ENCODE measurements at regions not wholly inside any gene's neighbourhood (a gene's known extent, or its start where the extent isn't known, plus 50 kb on each side); places are given as distances from the start of the nearest gene placed in this dataset.

DNA sequence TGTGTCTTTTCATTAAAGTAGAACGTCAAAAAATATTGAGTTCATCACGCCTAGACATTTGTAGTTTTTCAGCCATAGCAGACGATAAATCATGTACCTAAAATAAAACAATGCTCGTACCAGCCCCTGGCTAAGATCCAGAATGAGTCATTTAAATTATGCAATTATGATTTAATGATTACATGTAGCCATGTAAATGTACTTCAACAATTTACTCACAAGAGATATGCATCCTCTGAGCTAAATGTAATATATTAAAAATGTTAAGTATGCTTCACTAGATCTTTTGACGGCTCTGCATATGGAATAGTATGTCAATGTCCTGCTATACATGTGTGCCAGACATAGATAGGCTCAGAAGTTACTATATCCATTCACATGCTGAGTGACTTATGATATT lies 1077.8 kb downstream of the ARAP2 start:
- H3K27ac ChIP-seq (replicated peaks in 1 of 4) = no peak overlapping the region
- H3K9me3 ChIP-seq = no peaks in the 10 kb centered on the region
- intact Hi-C loops (cut with DNase I) = no loop called here
- TF ChIP-seq EP300 (IDR thresholded peaks at IDR 0.05) (no peak), POLR2A (IDR thresholded peaks at IDR 0.05; ENCODE audit: low read depth) (no peak), POLR2AphosphoS5 (IDR thresholded peaks at IDR 0.05) (no peak)
- TF ChIP-seq, protein P1, sequence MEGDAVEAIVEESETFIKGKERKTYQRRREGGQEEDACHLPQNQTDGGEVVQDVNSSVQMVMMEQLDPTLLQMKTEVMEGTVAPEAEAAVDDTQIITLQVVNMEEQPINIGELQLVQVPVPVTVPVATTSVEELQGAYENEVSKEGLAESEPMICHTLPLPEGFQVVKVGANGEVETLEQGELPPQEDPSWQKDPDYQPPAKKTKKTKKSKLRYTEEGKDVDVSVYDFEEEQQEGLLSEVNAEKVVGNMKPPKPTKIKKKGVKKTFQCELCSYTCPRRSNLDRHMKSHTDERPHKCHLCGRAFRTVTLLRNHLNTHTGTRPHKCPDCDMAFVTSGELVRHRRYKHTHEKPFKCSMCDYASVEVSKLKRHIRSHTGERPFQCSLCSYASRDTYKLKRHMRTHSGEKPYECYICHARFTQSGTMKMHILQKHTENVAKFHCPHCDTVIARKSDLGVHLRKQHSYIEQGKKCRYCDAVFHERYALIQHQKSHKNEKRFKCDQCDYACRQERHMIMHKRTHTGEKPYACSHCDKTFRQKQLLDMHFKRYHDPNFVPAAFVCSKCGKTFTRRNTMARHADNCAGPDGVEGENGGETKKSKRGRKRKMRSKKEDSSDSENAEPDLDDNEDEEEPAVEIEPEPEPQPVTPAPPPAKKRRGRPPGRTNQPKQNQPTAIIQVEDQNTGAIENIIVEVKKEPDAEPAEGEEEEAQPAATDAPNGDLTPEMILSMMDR (IDR thresholded peaks at IDR 0.05) = no peak
- 77% methylated on average over 5 of the region's 5 CpGs for WGBS
- no peaks in the 10 kb centered on the region for H3K36me3 ChIP-seq
- no peaks in the 10 kb centered on the region for H3K4me1 ChIP-seq
- H3K27me3 ChIP-seq = no peaks in the 10 kb centered on the region
- no peak overlapping the region for H3K4me3 ChIP-seq
- no peak for DNase-seq (ENCODE audit: extremely low spot score)

DNA sequence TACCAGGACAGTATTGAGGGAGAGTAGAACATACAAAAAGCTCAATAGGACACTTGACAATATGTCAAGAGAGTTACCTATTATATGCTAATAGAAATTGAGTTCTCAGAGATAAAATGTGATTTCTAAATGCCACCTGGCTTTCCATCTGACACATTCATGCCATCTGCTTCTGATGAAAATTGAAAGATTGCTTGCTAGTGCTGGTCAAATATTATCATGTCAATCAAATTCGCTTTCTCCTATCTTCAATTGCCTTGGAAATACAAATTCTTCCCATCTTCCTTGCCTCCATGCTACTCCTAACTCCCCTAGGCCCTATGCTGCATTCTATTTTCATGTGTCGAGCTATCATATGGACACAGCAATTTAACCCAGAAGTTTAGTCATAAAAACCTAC lies 1076.9 kb downstream of the ARAP2 start:
- no peak overlapping the region for H3K27ac ChIP-seq (replicated peaks in 1 of 4)
- no peaks in the 10 kb centered on the region for H3K4me1 ChIP-seq
- H3K4me3 ChIP-seq = no peak overlapping the region
- no peaks in the 10 kb centered on the region for H3K36me3 ChIP-seq
- DNase-seq (ENCODE audit: extremely low spot score) = no peak
- no peaks in the 10 kb centered on the region for H3K27me3 ChIP-seq
- 66% methylated on average over 2 of the region's 2 CpGs for WGBS
- H3K9me3 ChIP-seq = no peaks in the 10 kb centered on the region
- no peak for TF ChIP-seq POLR2AphosphoS5 (IDR thresholded peaks at IDR 0.05)
- no peak for TF ChIP-seq POLR2A (IDR thresholded peaks at IDR 0.05; ENCODE audit: low read depth)
- TF ChIP-seq, protein P1 (IDR thresholded peaks at IDR 0.05) = no peak
- TF ChIP-seq EP300 (IDR thresholded peaks at IDR 0.05) = no peak
- intact Hi-C loops (cut with DNase I) = no loop called here

DNA sequence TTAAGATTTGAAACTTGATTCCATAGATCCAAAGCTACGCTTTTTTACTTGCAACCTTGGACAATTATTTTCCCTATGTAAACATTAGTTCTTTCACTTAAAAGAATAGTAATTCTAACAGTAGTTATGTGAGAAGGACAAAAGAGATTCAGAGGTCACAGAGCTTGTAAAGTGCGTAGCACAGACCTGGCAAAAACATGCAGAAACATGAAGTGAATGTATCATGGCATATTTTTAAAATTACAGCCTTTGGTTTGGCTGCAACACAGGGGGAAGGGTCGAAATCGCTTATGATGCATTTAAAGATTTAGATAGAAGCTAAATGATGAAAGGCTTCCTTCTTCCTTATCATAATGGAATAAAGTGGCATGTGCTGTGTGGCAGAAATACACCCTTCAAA lies 1068.8 kb downstream of the ARAP2 start:
- no peak overlapping the region for H3K4me3 ChIP-seq
- WGBS = 74% methylated on average over 4 of the region's 4 CpGs

DNA sequence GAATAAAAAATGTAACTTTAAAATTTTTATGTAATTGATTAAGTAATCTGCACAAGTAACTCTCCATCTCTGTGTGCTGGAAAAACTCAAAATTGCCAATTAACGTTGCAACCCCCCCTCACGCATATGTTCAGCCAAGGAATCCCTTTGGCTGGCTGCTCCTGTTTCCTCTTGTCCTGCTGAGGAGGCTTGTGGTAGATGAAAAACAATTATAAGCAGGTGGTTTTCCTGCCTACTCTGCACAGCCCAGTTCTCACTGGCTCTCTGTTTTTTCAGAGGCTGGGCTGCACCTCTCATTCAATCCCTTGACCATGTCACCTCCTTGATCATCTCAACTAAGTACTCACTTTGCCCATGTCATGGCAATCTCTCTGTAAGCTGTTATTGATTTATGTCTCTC lies 1068.4 kb downstream of the ARAP2 start:
- Histone ChIP-seq H3K4me3 (no peak overlapping the region), H3K27me3 (no peaks in the 10 kb centered on the region), H3K4me1 (no peaks in the 10 kb centered on the region), H3K9me3 (no peaks in the 10 kb centered on the region), H3K27ac (replicated peaks in 1 of 4) (no peak overlapping the region), H3K36me3 (no peaks in the 10 kb centered on the region)
- no peak for TF ChIP-seq POLR2AphosphoS5 (IDR thresholded peaks at IDR 0.05)
- no peak for TF ChIP-seq POLR2A (IDR thresholded peaks at IDR 0.05; ENCODE audit: low read depth)
- TF ChIP-seq, protein P1 (IDR thresholded peaks at IDR 0.05) = no peak
- TF ChIP-seq EP300 (IDR thresholded peaks at IDR 0.05) = no peak
- WGBS = 40% methylated on average over 2 of the region's 2 CpGs
- intact Hi-C loops (cut with DNase I) = no loop called here
- DNase-seq (ENCODE audit: extremely low spot score) = no peak

More for the DNA sequence above, 1068.8 kb downstream of the ARAP2 start:
- no peak overlapping the region for H3K27ac ChIP-seq (replicated peaks in 1 of 4)
- no peak for DNase-seq (ENCODE audit: extremely low spot score)
- no peak for TF ChIP-seq POLR2AphosphoS5 (IDR thresholded peaks at IDR 0.05)
- TF ChIP-seq, protein P1 (IDR thresholded peaks at IDR 0.05) = no peak
- TF ChIP-seq POLR2A (IDR thresholded peaks at IDR 0.05; ENCODE audit: low read depth) = no peak
- TF ChIP-seq EP300 (IDR thresholded peaks at IDR 0.05) = no peak
- no peaks in the 10 kb centered on the region for H3K9me3 ChIP-seq
- no peaks in the 10 kb centered on the region for H3K4me1 ChIP-seq
- no peaks in the 10 kb centered on the region for H3K36me3 ChIP-seq
- H3K27me3 ChIP-seq = no peaks in the 10 kb centered on the region
- intact Hi-C loops (cut with DNase I) = no loop called here

DNA sequence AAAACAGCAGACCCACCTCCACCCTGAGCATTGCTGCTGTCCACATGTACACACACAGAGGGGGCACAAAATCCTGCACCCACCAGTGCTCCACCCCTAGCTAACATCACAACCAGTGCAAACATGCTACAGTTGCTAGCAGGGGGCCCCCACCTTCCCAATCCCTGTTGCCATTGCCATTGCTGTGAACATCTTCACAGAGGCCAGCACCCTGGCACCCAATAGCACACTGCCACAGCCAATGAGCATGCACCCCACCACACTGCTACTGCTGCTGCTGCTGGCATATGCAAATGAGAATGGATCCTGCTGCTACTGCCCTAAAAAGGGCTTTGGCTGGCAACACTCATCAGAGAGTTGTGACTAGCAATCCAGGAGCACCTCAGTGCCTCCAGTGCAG lies 1061.9 kb downstream of the ARAP2 start:
- intact Hi-C loops (cut with DNase I) = no loop called here
- no peaks in the 10 kb centered on the region for H3K36me3 ChIP-seq
- no peak overlapping the region for H3K27ac ChIP-seq (replicated peaks in 1 of 4)
- no peak overlapping the region for H3K4me3 ChIP-seq
- no peaks in the 10 kb centered on the region for H3K27me3 ChIP-seq
- DNase-seq (ENCODE audit: extremely low spot score) = no peak
- no peaks in the 10 kb centered on the region for H3K4me1 ChIP-seq
- H3K9me3 ChIP-seq = no peaks in the 10 kb centered on the region
- TF ChIP-seq POLR2AphosphoS5 (IDR thresholded peaks at IDR 0.05) (no peak), EP300 (IDR thresholded peaks at IDR 0.05) (no peak), POLR2A (IDR thresholded peaks at IDR 0.05; ENCODE audit: low read depth) (no peak)
- TF ChIP-seq, protein P1 (IDR thresholded peaks at IDR 0.05) = no peak
